Kasumi-1 (cell line): ENCODE measurements at regions not wholly inside any gene's neighbourhood (a gene's known extent, or its start where the extent isn't known, plus 50 kb on each side); places are given as distances from the start of the nearest gene placed in this dataset.
"Not testable (repeated sequence)": the region's sequence is repeated elsewhere in the genome, so short reads cannot be mapped to it uniquely, and the experiment has no call there.

ENCODE experiments used
- DNase-seq, 2 experiments: peaks; one replicate each; lab custom pipeline; 2025; lab: John Stamatoyannopoulos, UW

GRCh38 chr14:53742233-53742620 lies 214.4 kb downstream of the BMP4 start:
- no peak for DNase-seq

GRCh38 chr14:53741479-53742232 lies 215.0 kb downstream of the BMP4 start:
- DNase-seq = no peak

GRCh38 chr14:53740570-53740969 lies 216.1 kb downstream of the BMP4 start:
- no peak for DNase-seq

- no peak for DNase-seq
Observed at GRCh38 chr14:53735916-53736315, 220.7 kb downstream of the BMP4 start.

GRCh38 chr14:53723221-53723620 lies 233.4 kb downstream of the BMP4 start:
- no peak for DNase-seq

GRCh38 chr14:53719536-53719935 lies 237.1 kb downstream of the BMP4 start:
- DNase-seq = no peak

- no peak for DNase-seq
Observed at GRCh38 chr14:53716578-53716977, 240.0 kb downstream of the BMP4 start.

- no peak for DNase-seq
Observed at GRCh38 chr14:53715193-53715721, 241.4 kb downstream of the BMP4 start.

GRCh38 chr14:53714495-53715192 lies 242.0 kb downstream of the BMP4 start:
- DNase-seq = no peak

- DNase-seq = not testable (repeated sequence)
Observed at GRCh38 chr14:53712901-53713300, 243.7 kb downstream of the BMP4 start.

GRCh38 chr14:53711205-53711604 lies 245.4 kb downstream of the BMP4 start:
- no peak for DNase-seq

- no peak for DNase-seq
Observed at GRCh38 chr14:53710615-53711014, 246.0 kb downstream of the BMP4 start.

GRCh38 chr14:53709381-53709780 lies 247.2 kb downstream of the BMP4 start:
- no peak for DNase-seq

- DNase-seq = no peak
Observed at GRCh38 chr14:53703457-53703856, 253.2 kb downstream of the BMP4 start.

- DNase-seq = no peak
Observed at GRCh38 chr14:53701108-53701875, 255.3 kb downstream of the BMP4 start.

- DNase-seq = no peak
Observed at GRCh38 chr14:53696217-53696965, 260.2 kb downstream of the BMP4 start.

GRCh38 chr14:53695692-53696214 lies 260.9 kb downstream of the BMP4 start:
- DNase-seq = no peak

- DNase-seq = no peak
Observed at GRCh38 chr14:53692885-53693284, 263.7 kb downstream of the BMP4 start.

GRCh38 chr14:53692451-53692850 lies 264.2 kb downstream of the BMP4 start:
- no peak for DNase-seq

- no peak for DNase-seq
Observed at GRCh38 chr14:53683229-53683628, 273.4 kb downstream of the BMP4 start.

GRCh38 chr14:53672526-53672925 lies 284.1 kb downstream of the BMP4 start:
- no peak for DNase-seq

GRCh38 chr14:53670701-53671100 lies 285.9 kb downstream of the BMP4 start:
- DNase-seq = no peak
